HG02763 (cell line): ENCODE measurements at regions not wholly inside any gene's neighbourhood (a gene's known extent, or its start where the extent isn't known, plus 50 kb on each side); places are given as distances from the start of the nearest gene placed in this dataset.
"Not testable (repeated sequence)": the region's sequence is repeated elsewhere in the genome, so short reads cannot be mapped to it uniquely, and the experiment has no call there.

Experiments used
- ATAC-seq: cut with Tn5 transposase; IDR thresholded peaks from one replicate; pipeline ENCODE4 v1.9.1; 2021; ENCODE audit warnings: mild to moderate bottlenecking, moderate library complexity; ENCODE audit not compliant: unreplicated experiment

DNA sequence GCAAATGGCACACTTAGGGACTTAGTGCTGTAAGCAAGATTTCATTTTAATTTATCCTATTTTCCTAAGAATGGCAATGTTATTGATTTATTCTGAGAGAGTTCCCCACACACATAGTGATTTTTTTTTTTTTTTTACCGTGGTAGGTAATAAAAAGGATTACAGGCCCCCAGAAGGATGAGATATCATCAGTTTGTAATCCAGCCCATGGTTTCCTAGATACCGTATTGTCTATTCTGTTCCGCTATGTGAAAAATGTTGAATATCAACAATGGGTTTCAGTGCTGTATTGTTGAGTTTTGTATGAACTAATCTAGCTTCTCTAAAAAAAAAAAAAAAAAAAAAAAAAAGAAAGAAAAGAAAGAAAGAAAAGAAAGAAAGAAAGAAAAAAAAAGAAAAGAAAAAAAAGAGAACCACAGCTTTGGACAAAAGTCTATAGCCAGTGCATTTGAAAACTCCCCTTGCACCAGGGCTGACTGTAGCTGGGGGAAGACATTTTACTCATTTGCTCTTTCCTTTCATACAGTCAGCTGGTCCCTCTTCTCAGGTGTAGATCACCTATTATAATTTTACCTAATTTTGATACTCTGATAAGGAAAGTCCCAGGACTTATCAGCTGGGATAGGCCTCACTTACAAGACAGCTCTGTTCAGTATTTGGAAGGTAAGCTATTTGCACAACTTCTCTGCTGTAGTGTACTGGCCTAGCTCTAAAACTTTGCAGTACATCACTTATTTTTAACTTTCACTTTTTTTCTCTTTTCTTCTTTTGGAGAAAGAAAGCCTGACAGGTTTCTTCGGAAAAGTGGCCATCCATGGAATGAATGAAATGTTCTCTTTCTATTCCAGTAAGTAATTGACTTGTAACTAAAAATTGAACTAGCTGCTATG is 101.4 kb upstream of the SOX2 start:
- ATAC-seq = no peak

DNA sequence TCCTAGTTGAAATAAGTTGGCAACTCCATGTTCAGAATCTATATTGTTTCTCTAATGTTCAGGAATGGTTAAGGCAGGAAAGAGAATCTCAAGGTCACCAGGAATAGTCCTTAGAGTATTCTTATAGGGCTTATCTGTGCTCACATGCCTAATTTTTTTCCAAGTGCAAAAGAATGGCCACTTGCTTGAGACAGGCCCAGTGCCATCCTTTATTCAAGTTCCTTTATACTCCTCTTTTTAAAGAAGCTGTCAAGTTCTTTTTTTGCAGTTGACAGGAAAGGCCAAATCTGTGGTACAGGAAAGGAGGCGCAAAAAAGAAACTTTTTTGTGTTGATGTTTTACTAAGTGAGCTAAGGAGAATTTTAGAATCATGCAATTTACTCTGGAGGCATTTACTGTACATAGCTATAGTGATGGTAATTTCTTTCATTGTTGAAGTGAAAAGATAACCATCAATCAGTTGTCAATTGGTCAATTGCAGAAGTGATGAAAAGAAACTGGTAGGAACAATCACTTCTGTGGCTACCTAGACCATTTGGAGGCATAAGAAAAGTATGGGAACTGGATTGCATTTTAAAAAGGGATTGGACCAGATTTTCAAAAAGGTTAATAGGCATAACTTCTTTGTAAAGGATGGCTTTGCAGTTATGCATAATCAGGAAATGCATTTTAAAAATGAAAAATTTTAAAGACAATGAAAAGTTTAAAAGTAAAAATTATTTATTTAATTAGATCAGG is 102.5 kb upstream of the SOX2 start:
- no peak for ATAC-seq

GRCh38 chr3:181604267-181604666 is 107.5 kb upstream of the SOX2 start:
- no peak for ATAC-seq

DNA sequence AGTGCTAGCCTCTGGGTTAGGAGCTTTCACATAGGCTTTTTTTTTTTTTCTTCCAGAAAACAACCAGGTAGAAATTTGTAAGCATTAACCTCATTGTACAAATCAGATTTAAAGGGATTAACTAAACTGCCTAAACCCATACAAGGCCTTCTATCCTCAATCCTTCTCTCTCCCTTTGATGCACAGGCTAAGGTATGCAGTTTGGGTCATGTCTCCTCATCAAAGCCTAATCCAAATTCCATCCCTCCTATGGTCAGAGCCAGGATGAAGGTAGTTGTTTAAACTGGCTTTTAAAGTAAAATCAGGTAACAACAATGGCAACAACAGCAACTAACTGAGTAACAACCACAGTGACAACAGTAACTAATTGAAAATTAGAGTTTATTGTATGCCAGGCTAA is 115.6 kb upstream of the SOX2 start:
- no peak for ATAC-seq

DNA sequence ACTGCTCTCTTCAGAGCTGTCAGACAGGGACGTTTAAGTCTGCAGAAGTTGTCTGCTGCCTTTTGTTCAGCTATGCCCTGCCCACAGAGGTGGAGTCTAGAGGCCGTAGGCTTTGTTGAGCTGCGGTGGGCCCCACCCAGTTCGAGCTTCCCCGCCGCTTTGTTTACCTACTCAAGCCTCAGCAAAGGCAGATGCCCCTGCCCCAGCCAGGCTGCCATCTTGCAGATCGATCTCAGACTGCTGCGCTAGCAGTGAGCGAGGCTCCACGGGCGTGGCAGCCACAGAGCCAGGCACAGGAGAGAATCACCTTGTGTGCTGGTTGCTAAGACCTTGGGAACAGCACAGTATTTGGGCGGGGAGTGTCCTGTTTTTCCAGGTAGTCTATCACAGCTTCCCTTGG is 120.8 kb upstream of the SOX2 start:
- not testable (repeated sequence) for ATAC-seq

DNA sequence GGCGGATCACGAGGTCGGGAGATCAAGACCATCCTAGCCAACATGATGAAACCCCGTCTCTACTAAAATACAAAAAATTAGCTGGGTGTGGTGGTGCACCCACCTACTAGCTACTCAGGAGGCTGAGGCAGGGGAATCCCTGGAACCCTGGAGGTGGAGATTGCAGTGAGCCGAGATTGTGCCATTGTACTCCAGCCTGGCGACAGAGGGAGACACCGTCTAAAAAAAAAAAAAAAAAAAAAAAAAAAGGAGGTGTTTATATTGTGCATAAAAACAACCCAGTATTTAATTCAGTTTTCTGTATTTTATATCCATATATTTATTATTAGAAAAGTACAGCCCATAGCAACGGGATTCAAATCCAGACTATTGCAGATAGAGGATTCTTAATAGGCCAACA is 129.1 kb upstream of the SOX2 start:
- ATAC-seq = no peak

DNA sequence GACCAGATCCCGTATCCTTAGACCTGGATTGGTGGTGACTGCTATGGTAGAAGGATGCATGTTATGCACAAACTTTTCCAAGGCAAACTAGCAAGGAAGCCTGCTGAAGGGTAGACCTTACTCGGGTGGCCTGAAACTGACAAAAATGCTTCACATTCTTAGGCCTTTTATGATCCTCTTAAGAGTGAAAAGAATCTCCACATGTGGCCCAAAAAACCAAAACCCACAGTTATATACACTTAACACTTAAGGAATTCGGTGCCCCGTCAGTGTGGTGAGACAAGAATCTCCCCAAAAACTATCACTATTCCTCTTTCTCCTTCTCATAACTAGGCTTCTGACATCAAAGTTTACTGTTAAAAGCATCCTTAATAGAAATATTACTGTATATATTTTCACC is 130.1 kb upstream of the SOX2 start:
- no peak for ATAC-seq

DNA sequence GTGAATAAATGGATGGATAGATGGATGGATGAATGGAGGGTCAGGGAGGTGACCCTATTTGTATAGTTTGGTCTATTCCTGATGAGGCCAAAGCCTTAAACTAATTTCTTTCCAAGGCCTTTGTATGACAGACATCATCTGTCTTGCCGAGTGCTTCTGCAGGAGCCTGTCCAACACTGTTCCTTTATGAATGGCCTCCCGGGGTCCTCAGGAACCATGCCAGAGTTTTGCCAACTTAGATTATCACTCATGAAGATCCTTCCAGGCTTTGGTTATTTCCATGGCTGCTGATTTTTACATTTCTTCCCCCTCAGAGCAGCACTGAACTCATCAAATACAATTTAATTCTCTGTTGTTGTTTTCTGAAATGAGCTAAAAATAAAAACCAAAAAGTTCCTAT is 133.0 kb upstream of the SOX2 start:
- ATAC-seq = no peak

GRCh38 chr3:181572432-181572831 is 139.3 kb upstream of the SOX2 start:
- no peak for ATAC-seq

DNA sequence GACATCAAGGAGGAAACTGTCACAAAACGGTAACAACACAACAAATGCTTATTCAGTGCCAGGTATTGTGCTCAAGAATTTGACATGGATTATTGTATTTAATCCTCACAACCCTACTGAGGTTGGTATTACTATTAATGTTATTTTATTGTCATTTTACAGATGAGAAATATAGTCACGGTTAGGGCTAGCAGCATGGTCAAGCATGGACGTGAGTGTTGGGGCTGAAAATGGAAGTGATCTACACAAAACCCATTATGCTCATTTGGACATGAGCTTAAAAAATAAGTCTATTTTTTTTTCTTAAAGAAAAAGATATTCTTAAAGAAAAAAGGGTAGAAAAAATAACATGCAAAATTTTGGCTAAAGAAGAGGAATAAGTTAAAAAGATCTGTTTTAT is 141.3 kb upstream of the SOX2 start:
- ATAC-seq = no peak

- no peak for ATAC-seq
Measured at GRCh38 chr3:181569356-181569940, 142.3 kb upstream of the SOX2 start.

DNA sequence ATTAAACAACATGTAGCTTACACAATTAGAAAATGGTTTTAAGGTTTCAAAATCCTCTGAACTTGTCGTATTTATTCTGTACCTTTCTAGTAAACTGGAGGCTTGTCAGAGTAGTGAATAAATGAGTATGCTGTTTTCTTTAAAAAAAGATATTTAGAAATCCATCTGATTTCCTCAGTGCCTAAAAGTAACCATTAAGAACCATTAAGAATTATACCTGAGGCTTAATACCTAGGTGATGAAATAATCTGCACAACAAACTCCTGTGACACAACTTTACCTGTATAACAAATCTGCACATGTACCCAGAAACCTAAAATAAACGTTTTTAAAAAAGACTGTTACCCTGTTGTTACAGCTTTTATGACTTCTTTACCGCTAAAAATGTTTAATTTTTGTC is 143.0 kb upstream of the SOX2 start:
- ATAC-seq = no peak

DNA sequence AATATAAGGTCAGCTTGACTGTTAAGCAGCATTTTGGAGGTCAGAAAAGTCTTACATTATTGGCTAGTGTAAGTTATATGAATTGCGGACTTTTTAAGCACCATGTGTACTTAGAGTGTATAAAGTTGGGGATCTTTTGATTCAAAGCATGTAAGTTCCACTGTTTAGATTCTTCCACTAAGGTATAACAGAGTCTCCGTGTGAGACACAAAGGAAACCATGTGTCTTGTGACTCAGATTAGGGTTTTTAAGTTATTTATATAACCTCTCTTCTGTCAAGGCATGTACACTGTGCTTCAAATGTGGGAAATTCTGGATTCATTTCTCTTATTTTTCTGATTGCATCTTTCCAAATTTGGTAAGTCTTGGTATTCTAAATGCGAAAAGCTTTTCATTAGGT is 143.5 kb upstream of the SOX2 start:
- no peak for ATAC-seq

DNA sequence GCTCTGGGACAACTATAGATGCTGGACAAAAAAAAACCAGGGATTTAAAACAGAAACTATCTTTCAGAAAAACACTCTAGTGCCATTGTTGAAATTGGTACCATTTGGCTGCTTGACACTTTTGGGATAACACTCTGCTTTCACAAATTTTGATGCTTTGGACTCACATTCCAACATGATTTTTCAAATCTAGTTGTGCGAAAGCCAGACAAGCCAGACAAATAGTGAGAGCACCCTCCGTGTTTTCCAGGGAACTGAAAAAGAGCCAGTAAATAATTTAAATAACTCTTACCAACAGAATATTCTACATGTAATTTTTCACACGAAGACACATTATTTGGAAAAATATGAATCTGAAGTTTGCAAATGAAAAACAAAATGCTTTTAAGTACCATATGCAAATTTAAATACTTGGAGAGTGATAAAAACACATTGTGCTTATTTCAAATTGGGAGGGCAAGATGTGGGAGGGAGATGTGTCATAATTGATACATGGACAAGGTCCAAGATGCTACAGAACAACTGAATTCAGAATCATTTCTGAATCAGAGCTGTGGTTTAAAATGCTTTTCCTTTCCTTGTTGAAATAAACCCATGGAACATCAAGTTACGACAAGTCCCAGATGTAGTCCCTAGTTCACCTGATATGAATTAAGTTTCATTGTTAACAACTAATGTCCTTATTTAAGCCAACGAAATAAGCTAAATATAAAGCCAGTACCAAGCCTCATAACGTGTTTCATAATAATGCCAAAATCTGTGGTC is 144.2 kb upstream of the SOX2 start:
- ATAC-seq = no peak

DNA sequence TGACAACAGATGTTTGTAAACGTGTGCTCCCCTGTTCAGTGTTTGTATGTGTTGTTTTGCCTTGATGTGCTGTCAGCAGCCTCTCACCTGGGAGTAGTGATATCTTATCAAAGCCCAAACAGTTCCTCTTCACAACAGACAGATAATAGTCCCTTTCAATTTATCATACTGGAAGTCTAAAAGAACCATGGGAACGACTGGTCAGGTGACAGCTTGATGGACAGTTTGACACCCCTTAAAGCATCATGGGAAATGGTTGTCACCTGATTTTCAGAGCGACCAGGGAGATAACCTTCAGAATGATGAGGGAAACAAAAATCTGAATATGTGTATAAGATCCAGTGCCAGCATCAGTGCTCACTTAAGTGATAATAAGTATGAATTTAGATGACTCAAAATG is 146.3 kb upstream of the SOX2 start:
- no peak for ATAC-seq

DNA sequence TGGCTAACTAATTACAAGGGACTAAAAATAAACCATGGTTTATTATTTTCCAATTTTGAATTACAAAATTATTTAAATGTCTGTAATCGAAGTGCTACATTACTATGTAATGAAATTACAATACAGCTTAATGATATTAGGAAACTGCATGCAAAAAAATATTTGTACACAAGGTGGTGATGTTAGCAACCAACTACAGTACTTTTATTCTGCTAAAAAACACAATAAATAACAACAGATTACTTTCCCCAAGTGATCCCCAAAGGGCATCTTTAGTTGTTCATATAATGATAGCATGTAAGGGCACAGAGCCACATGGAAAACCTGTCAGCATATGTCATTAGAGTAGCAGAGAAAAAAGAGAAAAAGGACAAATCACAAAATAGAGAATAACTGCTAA is 147.5 kb upstream of the SOX2 start:
- no peak for ATAC-seq

DNA sequence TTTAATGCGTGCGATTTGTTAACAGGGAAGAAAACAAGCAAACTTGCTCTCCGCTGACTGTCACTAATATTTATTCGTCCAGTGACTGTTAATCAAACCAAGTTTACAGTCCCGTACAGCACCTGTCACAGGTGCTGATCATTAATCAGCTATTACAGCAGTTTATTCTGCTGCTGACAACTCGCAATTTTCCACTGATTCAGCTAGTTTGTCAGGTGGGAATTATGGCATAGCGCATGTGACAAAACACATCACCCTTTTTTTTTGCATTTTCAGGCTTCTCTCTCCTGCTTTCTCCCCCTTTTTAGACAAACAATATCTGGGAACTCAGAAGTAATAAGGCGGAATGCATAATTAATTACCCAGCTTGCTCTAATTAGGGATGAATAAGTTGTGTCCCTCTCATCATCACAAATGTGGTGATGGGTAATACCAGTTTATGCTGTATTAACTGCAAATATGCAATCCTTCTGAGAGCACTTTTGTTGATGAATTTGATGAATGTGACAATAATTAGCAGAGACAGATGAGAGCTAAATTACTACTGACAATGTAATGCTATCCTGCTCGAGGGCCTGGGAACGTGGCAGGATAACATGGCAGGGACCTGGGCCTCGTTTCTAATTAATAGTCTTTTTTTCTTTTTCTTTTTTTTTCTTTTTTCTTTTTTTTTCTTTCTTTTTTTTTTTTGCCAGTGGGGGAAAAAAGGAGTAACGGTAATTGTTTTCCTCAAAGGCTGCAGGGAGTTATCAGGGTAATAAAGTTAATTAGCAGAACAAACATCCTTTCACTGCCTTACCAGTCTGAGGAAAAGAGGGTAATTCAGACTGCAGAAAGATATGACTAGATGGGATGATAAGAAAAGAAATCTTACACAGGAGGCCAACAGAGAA is 150.3 kb upstream of the SOX2 start:
- no peak for ATAC-seq

DNA sequence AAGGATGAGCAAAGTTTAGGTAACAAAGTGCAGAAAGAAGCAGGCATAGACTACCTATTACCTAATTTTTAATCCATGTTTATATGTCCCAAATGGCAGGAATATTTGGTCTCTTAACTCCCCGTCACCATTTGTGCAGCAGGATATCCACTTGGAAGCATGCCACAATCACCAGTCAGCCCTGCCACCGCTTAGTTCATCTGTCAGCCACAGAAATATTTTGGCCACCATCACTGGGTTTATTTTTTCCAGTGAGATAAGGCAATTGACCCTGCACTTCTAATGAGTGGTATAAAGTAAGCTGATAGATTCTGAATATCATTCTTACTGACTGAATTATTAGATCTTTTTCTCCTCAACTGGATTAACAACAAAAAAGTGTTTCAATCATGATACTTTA is 152.9 kb upstream of the SOX2 start:
- no peak for ATAC-seq

DNA sequence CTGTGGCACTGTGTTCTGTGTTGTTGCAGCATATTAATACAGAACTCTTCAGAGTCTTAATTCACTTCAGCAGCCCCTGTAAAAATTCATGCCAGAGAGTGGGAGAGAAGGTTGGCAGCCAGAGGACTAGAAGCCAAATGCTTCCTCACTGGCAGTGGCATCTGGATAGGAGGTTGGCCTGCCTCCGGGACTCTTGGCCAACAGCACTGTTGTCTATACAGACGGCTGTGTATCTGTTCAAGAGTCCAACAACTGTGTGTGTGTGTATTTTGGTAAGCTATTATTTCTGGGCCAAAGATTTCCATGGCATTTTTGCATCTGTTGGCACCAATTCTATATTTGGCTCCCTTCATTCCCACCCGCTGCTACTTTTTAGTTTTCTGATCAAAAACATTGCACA is 156.0 kb upstream of the SOX2 start:
- no peak for ATAC-seq

GRCh38 chr3:181554233-181554765 is 157.4 kb upstream of the SOX2 start:
- no peak for ATAC-seq
